GM12891 (cell line): ENCODE measurements at regions not wholly inside any gene's neighbourhood (a gene's known extent, or its start where the extent isn't known, plus 50 kb on each side); places are given as distances from the start of the nearest gene placed in this dataset.

Experiments used
- DNase-seq: peaks from one replicate; pipeline ENCODE4 v3.0.0; 2011; ENCODE audit warnings: low spot score; ENCODE audit not compliant: insufficient read length
- FAIRE-seq: peaks from 2 replicates; lab custom pipeline; 2011; peaks lifted over from hg19 to GRCh38; lab: Jason Lieb, UNC
- PAX5 ChIP-seq: IDR thresholded peaks from 2 replicates; pipeline ENCODE4 v1.6.1; 2011; ENCODE audit warnings: low read length, moderate library complexity, mild to moderate bottlenecking; ENCODE audit not compliant: insufficient read depth, severe bottlenecking
- POLR2A ChIP-seq: IDR thresholded peaks from 2 replicates; pipeline ENCODE4 v1.6.1; 2011; ENCODE audit warnings: low read depth, low read length, control low read depth
- POLR2AphosphoS5 ChIP-seq: IDR thresholded peaks from 2 replicates; pipeline ENCODE4 v1.6.1; 2011; ENCODE audit warnings: low read depth, low read length, control low read depth
- POU2F2 ChIP-seq: IDR thresholded peaks from 2 replicates; pipeline ENCODE4 v1.6.1; 2011; ENCODE audit warnings: low read depth, mild to moderate bottlenecking, control low read depth, low read length, moderate library complexity
- SPI1 ChIP-seq: IDR thresholded peaks from 2 replicates; pipeline ENCODE4 v1.6.1; 2011; ENCODE audit warnings: low read depth, low read length, control low read depth
- TAF1 ChIP-seq: IDR thresholded peaks from 2 replicates; pipeline ENCODE4 v1.6.1; 2011; ENCODE audit warnings: low read depth, low read length, control low read depth

DNA sequence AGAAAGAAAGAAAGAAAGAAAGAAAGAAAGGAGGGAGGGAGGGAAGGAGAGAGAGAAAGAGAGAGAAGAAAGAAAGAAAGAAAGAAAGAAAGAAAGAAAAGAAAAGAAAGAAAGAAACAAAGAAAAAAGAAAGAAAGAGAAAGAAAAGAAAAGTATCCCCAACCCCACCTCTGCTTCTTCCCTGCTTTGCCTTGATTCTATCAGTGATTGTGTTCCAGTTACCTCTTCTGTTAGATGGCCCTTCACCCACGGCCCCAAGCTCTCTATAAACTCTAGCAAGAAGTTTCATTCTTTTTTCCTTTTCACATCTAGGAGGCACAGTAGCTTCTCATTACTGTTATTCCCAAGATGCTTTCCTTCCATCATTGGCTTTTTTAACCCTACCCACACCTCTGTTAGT lies 1097.5 kb upstream of the ZEB2 start:
- no peak for DNase-seq
- no peak for FAIRE-seq
- TF ChIP-seq POLR2A (no peak), SPI1 (no peak), POU2F2 (no peak), TAF1 (no peak), POLR2AphosphoS5 (no peak), PAX5 (no peak)

DNA sequence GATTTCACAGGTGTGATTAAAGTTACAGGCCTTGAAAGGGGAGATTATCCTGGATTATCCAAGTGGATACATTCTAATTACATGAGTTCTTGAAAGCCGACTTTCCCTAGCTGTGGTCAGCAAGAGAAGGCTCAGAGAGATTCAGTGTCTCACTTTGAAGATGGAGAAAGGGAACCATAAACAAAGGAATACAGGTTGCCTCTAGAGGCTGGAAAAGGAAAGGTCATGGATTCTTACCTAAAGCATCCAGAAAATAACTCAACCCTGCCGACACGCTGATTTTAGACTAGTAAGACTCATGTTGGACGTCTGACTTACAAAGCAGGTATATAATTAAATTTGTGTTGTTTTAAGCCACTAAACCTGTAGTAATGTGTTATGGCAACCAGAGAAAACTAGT lies 1095.7 kb upstream of the ZEB2 start:
- FAIRE-seq, result no peak
- DNase-seq, result no peak
- TF ChIP-seq TAF1 (no peak), POLR2AphosphoS5 (no peak), SPI1 (no peak), POLR2A (no peak), PAX5 (no peak), POU2F2 (no peak)

DNA sequence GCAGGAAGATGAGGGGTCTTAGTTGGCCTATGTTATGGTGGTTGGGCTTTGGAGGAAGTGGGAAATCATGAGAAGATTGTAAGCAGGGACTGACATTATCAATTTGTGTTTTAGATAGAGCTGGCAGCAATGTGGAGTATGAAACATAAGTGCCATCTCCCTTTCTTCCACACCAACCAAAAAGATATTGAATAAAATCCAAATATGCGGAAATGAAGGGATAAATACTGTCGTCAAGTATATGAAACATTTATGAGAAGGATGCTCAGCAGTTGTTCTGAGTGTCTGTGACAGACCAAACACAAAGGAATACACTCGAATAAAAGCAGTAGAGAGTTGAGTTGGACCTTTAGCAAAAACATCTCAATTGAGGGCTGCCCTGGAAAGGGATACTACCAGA lies 1090.0 kb upstream of the ZEB2 start:
- DNase-seq, result no peak
- TF ChIP-seq POLR2AphosphoS5 (no peak), SPI1 (0 out of 2 replicates have a peak, but pooled peaks have one; percentile 1)
- FAIRE-seq, result no peak

DNA sequence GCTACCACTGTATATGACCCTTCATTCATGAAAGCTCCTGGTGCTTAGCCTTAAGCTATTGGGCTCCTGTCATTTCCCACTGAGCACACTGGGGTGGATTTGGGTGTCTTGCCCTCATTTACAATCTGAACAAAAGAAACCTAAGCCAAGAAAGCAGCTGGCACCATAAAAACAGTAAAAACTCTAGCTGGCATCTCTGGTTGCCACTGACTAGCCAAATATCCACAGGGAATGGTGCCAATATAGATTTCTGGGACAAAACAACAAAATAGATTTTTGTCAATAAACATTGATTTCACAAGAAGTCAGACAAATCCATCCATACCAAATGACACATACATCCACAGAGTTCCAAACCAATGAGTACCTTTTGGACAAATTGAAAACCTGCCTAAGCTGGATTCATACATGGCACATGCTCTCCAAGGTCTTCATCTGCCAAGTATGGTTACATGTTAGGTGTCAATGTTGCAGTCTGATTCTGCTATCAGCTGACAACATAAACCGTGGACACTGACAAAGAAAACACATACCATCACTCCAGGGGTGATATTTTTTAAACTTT lies 1081.5 kb upstream of the ZEB2 start:
- TF ChIP-seq POLR2AphosphoS5, result no peak
- no peak for FAIRE-seq
- no peak for DNase-seq

DNA sequence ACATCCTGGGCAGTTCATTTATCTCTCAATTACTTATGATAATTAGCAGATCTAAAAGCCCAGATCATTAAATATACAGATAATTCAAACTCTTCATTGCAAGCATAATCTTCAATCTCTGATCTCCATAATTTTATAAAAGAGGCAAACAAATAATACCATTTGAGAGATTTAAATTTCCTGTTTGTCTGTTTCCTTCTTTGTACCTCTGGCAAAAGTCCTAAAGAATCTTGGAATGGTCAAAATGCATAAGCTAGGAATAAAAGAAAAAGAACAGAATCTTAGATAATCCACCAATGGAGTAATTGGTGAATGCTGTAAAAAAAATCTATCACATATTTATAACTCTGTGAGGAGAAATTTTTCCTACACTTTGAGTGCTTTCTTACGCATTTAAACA lies 1080.9 kb upstream of the ZEB2 start:
- TF ChIP-seq SPI1 (no peak), POU2F2 (no peak), TAF1 (no peak)
- FAIRE-seq (no peak), DNase-seq (no peak)

DNA sequence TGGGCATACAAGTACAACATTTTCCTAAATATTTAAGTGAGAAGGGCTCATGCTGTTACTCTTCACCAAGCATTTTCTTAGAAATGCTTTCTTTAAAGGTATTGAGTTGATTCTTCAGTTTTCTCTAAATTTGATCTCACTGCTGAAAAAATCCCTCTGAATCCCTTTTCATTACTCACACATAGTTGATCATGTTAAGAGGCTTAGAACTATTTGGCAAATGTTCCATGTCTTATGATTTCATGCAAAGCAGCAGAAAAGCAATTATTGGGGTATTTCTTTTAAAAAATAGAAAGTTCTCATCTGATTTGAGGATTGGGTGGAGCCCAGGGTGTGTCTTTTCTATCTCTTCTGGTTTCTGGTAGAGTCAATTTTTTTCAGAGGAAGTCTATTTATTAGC lies 1079.8 kb upstream of the ZEB2 start:
- FAIRE-seq, result no peak
- TF ChIP-seq POLR2A (no peak), PAX5 (no peak), POU2F2 (no peak), TAF1 (no peak), POLR2AphosphoS5 (no peak), SPI1 (no peak)
- DNase-seq, result no peak

DNA sequence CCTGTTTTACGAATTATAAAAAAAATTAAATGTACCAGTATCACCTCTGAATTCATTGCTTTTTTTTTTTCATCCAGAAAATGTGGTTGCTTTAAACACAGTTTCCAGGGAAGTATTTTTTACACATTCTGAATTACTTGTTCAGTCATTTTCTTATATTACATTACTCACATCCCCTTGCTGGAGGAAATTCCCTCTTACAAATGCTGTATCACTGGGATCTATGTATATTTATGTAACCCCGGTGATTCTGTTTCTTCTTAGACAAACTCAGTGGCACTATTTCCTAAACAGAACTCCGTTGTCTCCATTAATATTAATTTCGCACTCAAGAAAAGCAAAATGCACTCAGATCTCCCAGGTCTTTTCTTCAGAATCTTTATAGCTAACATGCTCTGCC lies 1078.5 kb upstream of the ZEB2 start:
- no peak for TF ChIP-seq TAF1
- TF ChIP-seq POU2F2, result no peak
- TF ChIP-seq POLR2AphosphoS5, result no peak
- FAIRE-seq (no peak), DNase-seq (no peak)

DNA sequence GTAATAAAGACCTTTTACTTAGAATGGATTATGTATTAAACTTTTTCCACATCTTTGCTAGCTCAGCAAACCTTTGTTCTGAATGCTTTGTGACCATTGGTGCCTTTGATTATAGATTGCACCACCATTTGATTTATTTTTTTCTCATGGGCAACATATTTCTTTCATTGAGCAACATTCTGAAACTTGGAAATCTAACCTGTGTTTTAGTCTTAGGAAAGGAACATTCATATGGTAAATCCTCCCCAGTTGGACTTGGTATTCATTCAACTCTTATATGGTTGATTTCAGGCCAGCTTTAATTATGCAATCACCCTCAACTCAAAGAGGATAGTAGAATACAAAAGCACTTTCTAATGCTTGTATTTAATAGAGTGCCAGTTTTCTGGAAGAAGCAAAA lies 1077.9 kb upstream of the ZEB2 start:
- DNase-seq (no peak), FAIRE-seq (no peak)

DNA sequence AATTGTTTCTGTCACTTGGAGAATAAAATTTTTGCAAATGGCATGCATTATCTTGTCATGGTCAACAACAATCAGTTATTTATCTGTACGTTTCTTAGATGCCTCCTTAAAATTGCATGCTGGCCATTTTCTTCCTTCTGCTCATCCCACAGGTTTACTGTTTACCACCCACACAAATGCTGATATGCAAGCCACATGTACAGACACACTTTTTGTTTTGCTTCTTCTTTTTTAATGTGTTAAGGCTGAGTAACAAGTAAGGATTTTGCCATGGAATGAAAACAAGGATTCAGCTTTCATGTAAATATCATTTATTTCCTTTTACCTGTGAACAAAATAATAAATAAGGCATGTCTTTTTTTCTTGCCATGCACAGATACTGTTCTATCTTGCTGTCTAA lies 1077.1 kb upstream of the ZEB2 start:
- FAIRE-seq (no peak), DNase-seq (no peak)
- TF ChIP-seq POU2F2 (no peak), POLR2A (no peak), POLR2AphosphoS5 (no peak), TAF1 (no peak), PAX5 (no peak), SPI1 (no peak)

More for the DNA sequence above, 1077.9 kb upstream of the ZEB2 start:
- TF ChIP-seq SPI1, result no peak
- TF ChIP-seq POLR2A, result no peak

DNA sequence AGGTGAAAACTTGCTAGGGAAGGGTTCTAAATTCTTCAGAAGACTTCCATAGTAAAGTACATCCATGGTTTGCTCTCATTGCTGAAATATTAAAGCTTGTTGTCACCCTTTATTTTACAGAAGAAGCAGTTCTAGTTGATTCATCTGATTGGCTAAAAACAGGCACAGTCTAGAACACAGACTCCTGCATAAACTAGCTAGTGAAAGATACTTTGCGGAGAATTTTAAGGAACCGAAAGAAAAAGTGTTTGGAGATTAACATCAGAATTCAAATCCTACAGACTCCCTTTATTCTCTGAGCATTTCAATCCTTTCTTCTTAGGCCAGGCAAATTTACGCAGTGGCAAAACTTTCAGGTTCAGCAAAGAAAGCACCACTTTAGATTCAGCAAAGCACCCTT lies 1076.5 kb upstream of the ZEB2 start:
- FAIRE-seq, result no peak
- no peak for TF ChIP-seq SPI1
- TF ChIP-seq POLR2A, result no peak
- TF ChIP-seq POLR2AphosphoS5, result no peak
- no peak for TF ChIP-seq PAX5
- no peak for TF ChIP-seq TAF1
- no peak for DNase-seq

DNA sequence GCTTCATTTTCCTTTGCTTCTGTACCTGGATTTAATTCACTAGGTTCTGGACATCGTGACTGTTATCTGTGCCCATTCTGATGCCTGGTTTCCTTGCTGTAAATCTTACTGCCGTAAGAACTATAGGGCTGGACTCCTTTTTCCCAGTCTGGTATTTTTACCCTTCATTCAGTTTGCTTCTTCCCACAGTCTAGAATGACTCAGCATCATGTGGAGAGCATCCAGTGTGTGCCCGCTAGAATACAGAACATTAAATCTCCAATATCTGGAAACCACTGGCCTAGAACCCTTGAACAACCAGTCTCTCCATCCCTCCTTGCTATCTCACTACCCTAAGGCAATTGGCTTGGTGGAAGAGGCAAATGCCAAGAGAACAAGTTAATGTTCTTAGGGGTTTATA lies 1075.4 kb upstream of the ZEB2 start:
- TF ChIP-seq POLR2A (no peak), TAF1 (no peak), SPI1 (no peak), PAX5 (no peak), POLR2AphosphoS5 (no peak), POU2F2 (no peak)
- DNase-seq, result no peak
- no peak for FAIRE-seq
